Activated CD8-positive, alpha-beta memory T cell treated with anti-CD3 and anti-CD28 coated beads, Interleukin-2, amount 50 U/mL, for 24 hours (primary cell): ENCODE measurements at regions not wholly inside any gene's neighbourhood (a gene's known extent, or its start where the extent isn't known, plus 50 kb on each side); places are given as distances from the start of the nearest gene placed in this dataset.

Source experiments
- DNase-seq: peaks from one replicate; pipeline ENCODE4 v3.0.0-alpha.2; 2020; ENCODE audit errors: extremely low read depth

DNA sequence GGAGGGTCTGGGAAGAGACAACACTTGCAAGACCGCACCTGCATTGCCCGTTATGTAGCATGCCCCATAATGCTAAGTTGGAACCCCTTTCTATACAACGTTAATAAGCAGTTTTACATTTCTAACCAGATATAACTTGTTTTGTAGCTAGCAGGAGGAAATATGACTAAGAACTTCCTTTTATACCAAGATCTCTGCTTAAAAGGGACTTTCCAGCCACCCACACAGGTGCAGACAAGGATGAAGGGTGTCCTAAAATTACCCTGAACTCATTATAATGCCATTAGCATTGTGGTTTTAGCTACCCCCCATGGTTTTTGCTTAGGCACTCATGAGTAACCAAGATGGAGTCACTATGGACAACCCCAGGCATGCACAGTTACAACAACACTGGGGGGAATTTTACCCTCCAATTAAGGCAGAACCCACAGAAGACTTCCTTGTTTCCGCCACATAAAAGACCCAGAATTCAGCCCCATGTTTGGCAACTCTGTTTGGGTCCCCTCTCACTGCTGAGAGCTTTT lies 362.8 kb downstream of the CBLN2 start:
- no peak for DNase-seq

DNA sequence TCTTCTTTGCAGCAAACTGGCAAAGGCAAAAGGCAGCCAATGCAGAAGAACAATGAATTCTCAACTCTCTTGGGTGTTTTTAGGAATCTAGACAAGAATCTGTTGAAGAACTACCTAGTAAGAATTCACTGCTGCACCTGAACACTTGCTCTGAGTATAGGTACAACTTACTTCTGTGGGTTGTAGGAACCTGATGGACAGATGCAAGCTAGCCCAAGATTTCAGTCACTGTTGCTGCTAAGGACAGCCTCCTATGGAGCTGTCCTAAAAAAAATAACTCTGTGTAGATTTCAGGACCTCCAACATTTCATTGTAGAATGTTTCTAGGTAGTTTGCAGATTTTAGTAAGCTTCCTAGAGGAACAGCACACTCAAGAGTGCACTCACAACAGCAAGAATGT lies 363.5 kb downstream of the CBLN2 start:
- DNase-seq = no peak

DNA sequence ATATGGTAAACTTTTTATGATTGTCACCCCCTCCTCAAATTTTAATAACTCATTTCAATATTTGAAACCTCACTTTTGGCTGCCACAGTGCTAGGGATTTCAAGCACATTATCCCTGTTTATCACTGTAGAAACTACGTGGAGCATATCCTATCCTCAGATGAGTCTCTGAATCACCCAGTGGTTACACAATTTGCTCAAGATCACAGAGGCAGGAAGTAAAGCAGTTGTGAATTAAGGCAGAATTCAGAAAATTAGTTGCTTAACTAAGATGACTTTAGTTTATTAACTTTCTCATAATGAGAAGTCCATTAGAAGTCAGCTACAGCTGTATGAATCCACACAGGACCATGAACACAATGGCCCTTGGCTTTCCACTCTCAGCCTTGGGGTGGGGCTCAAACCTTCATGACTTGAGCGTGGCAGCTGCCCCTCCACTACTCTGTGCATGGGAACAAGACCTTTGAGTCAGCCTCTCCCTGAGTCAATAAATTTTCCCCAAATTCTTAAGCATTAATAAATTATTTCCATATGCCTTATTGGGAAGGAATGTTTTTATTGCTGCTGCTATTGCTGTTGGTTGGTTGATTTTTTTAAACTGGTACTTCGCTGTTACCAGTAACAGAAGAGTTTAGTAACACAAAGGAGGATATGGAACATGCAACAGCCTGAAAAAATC lies 369.0 kb downstream of the CBLN2 start:
- DNase-seq = no peak

DNA sequence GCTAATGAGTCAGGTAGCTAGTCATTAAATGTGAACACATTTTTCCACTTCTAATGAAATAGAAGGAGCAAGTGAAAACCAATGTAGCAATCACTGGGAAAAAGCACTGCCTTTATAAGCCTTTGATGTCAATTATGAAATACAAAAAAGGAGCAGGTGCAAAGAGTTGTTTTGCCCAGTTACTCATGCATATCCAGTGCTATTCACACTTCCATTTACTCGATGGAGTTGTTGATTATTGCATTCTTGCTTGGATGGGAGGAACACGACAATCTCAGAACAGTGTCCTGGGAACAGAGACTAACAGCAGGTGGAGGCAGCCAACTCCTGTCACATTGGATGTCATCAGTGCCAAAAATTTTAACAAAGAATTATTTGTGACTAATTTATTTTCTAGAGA lies 372.5 kb downstream of the CBLN2 start:
- no peak for DNase-seq

DNA sequence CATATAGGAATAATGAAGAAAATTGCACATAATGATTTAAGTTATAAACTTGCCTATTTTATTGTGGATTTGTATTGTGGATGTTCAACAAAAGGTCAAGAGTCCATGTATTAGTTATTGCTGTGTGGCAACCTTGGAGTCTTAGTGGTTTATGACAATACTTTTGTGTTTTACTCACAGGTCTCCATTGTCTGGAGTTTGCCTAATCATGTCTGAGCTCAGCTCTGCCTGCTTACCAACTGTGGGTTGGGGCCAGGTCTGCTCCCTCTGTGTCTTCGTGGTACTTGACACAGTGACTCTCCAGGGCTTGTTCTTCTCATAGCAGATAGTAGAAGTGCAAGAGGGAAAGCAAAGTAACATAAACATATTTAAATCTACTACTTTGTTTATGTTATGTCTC lies 382.5 kb downstream of the CBLN2 start:
- DNase-seq = no peak

DNA sequence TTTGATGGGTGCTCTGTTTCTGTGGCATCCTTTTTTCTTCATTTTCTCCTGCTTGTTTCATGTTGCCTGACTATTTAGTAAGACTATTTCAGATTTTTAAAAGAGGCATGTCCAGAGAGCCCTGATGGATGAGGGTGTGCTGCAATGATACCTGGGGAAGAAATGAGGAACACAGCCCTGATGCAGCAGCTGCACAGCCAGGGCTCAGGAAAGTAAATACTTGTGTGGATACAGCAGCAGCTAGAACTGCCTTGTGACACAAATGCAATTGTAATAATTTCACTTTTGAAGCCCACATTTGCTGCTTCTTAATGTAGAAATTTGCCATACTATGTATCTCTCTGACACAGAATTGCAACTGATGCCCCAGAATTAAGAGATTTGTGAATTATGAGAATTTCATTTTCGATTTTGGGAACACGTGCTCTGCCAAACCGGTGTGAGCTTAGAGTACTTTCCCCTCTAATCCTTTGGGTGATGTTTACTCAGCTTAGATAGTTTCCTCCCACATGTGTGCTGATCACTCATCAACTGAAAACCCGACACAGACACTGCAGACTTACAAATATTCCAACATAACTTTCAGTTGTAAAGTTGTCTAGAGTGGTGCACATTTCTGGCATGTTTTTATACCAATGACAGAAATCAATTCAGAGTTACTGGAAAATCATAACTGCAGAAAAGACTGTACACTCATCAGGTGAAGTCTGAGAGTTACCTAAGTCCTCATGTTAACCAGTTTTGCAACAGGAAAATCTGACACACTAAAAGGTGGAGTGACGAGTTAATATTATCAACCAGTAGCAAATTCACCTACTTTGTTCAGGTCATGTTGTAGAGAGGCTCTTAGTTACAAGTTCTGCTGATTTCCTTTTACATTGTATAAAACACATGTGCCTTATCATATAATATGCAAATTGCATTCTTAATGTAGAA lies 383.4 kb downstream of the CBLN2 start:
- DNase-seq = no peak

DNA sequence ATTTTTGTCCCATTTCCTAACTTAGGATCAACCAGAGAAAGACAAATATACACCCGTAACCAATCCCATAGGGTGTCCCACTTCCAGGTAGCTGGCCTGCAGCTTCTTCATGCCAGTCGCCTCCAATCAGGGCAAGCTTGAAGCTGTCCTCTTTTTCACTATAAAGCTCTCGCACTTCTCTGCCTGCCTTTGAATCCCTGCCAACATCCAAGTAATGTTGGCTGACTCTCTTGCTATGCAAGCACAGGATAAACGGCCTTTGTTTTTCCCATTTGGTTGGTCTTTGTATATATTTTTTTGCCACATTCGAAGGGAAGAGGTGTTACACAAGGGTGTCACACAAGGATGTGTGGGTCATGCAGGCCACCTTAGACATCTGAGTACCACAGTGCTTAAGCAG lies 388.8 kb downstream of the CBLN2 start:
- no peak for DNase-seq

DNA sequence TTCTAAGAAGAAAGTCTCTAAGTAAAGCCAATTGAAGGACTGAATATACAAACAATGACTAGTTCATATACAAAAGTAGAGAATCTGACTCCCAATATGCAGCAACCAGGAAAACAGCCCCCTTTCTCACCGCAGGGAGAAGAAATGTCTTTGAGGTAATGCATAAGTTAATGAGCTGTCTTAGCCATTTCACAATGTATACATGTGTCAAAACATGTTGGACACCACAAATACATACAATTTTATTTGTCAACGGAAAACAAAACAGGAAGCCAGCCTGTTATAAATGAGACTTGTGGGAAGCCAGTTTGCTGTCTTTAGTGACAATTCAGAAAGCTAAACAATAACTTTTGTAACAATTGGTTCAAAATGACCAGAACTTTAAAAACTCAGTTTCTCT lies 389.2 kb downstream of the CBLN2 start:
- no peak for DNase-seq

DNA sequence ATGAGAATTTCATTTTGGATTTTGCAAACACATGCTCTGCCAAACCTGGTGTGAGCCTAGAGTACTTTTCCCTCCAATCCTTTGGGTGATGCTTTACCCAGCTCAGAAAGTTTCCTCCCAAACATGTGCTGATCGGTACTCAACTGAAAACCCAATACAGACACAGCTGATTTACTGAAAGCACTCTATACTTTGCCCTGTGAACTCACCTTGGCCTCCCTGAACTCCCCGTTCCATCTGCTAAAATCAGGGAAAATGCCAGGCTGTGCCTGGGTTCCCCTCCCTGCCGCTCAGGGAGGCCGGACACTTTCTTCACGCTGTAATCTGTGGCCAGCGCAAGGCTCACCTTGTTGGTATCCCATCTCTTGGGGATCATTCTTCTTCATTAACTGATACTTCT lies 391.2 kb downstream of the CBLN2 start:
- no peak for DNase-seq

DNA sequence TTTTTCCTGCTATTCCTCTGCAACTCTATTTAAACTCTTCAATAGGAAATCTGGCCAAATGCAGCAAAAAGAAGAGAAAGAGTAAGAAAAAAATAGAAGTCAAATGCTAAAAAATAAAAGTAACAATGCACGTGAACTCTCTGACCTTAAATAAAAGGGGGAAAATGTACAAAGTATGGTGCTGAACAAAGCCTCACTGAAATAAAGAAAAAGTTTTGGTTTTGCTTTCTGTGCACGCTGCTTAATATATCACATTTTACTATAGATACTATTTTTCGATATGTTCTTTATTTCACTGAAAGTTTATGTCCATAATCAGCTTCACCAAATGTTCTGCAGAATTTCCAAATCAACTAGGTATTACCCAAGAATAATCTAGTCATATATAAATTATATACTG lies 396.3 kb downstream of the CBLN2 start:
- no peak for DNase-seq

DNA sequence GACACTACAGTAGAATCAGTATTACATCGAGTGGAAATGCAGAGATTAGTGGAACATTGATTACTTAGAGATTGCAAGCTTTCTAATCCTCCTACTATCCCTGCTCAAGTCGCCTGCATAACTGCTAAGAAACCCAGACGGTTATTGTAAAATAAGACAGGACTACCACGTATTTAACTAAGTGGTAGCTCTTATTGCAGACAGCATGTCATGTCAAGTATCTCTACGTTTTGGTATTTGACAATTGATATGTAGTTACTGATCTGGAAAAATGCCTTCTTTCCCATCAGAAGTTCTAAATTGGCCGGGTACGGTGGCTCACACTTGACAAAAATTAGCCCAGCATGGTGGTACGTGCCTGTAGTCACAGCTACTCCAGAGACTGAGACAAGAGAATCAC lies 404.1 kb downstream of the CBLN2 start:
- no peak for DNase-seq

DNA sequence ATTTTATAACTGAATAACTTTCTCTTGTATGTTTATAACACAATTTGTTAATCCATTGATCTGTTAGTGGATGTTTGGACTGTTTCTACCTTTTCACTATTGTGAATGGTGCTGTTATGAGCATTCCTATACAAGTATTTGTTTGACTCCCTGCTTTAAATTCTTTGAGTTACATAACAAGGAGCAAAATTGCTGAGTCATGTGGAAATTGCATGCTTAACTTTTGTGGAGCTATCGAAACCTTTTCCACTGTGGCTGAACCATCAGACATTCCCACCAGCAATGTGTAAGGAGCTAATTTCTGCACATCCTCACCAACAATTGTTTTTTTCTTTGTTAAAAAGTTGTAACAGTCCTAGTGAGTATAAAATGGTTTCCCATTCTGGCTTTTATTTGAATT lies 415.5 kb downstream of the CBLN2 start:
- no peak for DNase-seq

DNA sequence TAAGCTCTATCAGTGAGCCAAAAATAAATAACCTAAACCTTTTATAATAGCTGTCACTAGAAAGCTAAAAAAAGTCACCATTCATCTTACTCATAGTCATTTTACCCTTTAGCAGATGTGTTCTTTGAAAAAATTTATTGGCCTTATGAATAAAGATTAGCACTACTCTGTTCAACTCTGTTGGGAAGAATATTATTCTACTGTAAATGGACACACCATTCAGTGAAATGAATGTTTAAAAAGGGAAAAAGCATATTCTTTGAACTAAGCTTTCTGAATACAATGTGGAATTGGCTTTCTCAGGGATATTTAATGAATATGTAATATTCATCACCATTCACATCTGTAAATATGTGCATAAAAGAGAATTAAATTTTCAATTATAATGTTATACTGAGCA lies 422.0 kb downstream of the CBLN2 start:
- no peak for DNase-seq

DNA sequence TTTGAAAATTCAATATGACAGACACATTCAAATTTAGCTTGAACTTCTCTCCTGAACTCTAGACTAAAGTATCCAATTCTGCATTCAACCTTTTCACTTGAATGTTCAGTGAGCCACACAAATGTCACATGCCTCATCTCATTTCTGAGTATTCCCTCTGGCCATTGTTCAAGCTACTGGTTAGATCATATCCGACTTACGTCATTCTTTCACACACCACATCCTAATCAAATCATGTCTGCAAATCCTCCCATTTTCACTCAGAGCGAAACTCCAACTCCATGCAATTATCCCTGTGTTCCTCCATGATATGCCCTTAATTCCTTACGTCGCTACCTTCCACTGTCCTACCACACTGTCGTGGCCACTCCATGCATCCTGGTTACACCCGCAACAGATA lies 425.1 kb downstream of the CBLN2 start:
- DNase-seq = no peak

DNA sequence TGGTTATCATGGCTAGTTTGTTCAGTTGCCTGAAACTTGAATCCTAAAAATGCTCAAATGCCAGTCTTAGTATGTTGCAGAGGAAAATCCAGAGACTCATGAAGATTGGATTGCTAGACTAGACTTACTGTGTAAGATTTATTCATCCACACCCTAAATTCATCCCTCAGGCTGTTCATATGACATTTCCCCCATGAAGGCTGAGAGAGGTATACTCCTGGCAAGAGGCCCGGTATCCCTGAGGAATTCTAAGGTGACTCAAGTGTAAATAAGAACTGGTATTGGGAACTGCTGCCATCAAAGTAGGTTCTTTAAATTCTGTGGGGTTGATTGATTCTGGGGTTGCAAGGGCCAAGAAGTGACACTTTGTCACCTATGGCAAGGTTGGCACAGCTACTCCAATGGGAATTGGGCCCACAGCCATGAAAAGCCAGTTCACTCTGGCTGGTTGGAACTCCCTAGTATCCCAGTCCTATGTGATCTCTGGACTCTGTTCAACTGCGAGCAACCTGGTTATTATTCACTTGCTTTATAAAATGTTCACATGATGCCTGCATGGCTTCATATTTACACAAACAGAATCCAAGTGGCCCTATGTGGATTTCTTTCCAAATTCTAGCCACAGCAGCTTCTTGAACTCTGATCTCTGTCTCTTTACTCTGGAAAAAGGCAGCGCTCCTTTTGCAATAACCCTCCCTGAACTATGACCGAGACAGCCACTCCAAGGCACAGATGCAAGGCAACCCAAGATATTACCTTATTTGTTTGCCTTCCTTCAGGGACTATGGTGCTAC lies 429.1 kb downstream of the CBLN2 start:
- DNase-seq = no peak

DNA sequence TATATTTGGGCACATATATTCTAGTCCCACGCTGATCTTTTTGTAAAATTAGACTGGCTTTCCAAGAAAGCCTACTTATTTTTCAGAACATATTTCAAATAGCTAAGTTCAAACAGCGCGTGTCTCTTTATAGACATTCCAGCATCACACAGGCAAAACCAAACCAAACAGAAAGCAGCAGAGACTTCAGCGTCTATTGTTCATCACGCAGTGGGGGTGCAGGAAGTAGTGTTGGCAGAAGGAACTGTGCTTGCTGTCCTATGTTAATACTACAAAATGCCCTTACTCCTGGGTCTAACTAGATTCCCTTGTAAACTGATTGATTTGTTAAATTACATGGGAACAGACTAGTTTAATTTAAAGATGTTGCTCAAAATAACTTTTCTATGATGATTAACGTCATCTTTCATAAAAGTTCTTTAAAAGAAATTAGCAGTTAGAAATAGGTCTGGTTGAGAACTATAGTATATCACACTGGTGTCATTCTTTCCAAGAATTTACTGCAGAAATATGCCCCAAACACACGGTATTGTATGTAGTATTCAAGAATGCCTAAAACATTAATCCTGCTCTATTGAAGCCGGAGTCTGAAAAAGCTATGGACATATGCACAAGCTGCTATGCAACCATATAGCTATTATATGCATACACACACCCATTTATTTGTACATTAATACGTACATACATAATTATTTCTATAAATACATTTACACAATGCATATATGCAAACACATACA lies 436.3 kb downstream of the CBLN2 start:
- DNase-seq = no peak

DNA sequence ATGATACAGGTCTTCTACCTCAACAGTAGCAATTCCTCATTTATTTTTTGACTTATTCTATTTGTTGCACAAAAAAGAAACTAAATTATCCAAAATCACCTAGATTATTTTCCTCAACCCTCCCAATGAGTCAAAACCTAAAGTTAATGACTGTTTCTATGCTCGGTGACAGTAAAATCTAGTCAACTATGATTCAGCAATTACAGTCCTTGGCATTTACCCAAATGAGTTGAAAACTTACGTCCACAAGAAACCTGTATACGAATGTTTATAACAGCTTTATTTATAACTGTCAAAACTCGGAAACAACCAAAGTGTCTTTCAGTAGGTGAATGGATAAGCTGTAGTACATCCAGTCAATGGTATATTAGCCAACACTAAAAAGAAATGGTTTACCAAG lies 439.3 kb downstream of the CBLN2 start:
- DNase-seq = no peak

DNA sequence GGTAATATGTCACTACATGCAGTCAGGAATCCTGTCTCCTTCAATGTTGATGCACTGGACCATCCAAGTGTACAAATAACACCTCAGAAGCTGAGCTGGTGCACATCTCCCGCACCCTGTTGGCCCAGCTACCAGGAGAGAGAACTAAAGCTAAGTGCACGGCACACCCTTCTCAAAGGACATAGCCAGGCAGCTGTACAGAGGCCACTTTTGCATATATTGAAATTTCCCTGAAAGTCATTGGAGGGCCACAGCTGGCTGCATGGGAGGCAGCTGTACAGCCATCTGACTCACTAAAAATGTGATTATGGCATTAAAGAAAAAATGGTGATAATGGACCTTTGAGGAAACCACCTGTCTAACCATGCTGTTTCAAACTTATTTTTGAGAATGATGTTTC lies 441.7 kb downstream of the CBLN2 start:
- no peak for DNase-seq

DNA sequence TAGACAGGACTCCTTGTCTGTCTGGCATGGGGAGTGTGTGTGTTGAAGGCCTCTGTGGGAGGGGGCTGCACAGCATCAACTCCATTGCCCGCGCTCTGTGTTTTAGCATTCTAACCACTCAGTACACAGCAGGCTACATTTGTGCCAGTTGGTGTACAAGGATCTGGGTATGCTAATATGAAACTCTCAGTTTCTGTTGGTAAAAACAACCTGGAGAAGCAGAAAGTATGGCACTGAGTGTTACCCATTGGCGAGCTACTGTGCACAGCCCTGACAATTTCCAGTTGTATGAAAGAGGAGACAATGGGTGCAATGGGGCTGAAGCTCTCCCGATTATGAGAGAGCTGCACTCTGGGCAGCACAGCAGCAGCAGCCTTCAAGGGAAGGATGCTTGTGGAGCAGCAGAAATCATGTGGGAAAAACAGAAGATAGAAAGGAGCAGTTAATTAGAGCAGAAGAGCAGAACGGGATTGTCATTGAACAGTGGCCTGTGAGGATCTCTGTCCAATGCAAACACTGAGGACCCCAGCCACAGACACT lies 443.6 kb downstream of the CBLN2 start:
- DNase-seq = no peak

DNA sequence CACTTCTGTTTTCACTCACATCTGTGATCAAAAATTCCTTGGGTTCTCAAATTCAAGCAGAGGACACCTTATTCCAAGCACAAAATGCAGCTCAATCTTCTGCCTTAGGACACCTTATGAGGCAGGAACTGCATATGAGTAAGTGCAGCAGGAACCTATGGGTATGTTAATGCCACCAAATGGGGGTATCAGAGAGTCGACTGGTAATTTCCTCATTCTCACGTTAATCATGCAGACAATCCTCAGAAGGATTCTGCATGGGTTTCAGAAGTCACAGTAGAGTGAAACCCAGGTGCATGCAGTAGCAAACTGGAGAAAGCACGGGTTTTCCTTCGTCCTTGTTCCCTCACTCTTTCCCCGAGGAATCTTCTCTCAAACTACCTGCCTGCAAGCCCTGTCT lies 452.8 kb downstream of the CBLN2 start:
- DNase-seq = no peak

DNA sequence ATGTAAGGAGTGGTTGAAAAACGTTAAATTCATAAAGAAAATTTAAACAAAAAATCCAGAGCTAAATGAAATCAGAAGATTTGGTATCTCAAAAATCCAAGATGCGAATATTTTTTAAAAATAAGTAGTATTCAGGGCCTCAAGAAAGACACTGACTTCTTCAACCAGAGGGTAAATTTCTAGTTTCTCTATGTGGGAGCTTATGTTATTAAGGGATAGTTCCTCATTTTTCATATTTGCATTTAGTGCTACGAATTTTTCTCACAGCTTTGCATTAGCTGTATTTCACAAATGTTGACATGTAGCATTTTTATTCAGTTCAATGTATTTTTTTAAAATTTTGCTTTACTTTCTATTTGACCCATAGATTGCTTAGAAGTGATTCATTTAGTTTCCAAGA lies 454.7 kb downstream of the CBLN2 start:
- no peak for DNase-seq
